ENCODE measurements at regions not wholly inside any gene's neighbourhood (a gene's known extent, or its start where the extent isn't known, plus 50 kb on each side); places are given as distances from the start of the nearest gene placed in this dataset.
"Not testable (repeated sequence)": the region's sequence is repeated elsewhere in the genome, so short reads cannot be mapped to it uniquely, and the experiment has no call there.

GRCh38 chr10:21285742-21286331 is 239.6 kb downstream of the SKIDA1 start:
- Histone ChIP-seq H3K36me3 (no peaks in the 10 kb centered on the region), H3K9me3 (no peaks in the 10 kb centered on the region), H3K27me3 (no peaks in the 10 kb centered on the region), H3K27ac (no peak overlapping the region), H3K4me3 (no peak overlapping the region), H3K4me1 (no peaks in the 10 kb centered on the region)
- TF ChIP-seq POLR2A (IDR thresholded peaks at IDR 0.05): no peak
- TF ChIP-seq EP300 (IDR thresholded peaks at IDR 0.05): no peak
- TF ChIP-seq POLR2AphosphoS5 (IDR thresholded peaks at IDR 0.05): no peak
- no peak for TF ChIP-seq CTCF (IDR thresholded peaks at IDR 0.05)
- no peak for DNase-seq
- 82 to 93% (median 89%) methylated on average over 4 of the region's 4 CpGs for WGBS, 5 donors
- intact Hi-C loops (cut with DNase I; ENCODE audit: low total_unique reads): no loop called here

GRCh38 chr10:21285207-21285606 is 240.3 kb downstream of the SKIDA1 start:
- no peak for DNase-seq
- Histone ChIP-seq H3K4me3 (no peak overlapping the region), H3K27me3 (no peaks in the 10 kb centered on the region), H3K36me3 (no peaks in the 10 kb centered on the region), H3K27ac (no peak overlapping the region), H3K9me3 (no peaks in the 10 kb centered on the region), H3K4me1 (no peaks in the 10 kb centered on the region)
- 43 to 61% (median 51%) methylated on average over 4 of the region's 4 CpGs for WGBS, 5 donors
- intact Hi-C loops (cut with DNase I; ENCODE audit: low total_unique reads): no loop called here
- TF ChIP-seq POLR2A (IDR thresholded peaks at IDR 0.05): no peak
- no peak for TF ChIP-seq EP300 (IDR thresholded peaks at IDR 0.05)
- no peak for TF ChIP-seq CTCF (IDR thresholded peaks at IDR 0.05)
- no peak for TF ChIP-seq POLR2AphosphoS5 (IDR thresholded peaks at IDR 0.05)

- no peak for DNase-seq
- no peaks in the 10 kb centered on the region for H3K36me3 ChIP-seq
- no peaks in the 10 kb centered on the region for H3K4me1 ChIP-seq
- H3K27ac ChIP-seq: no peak overlapping the region
- 77 to 88% (median 81%) methylated on average over 2 of the region's 2 CpGs for WGBS, 5 donors
- intact Hi-C loops (cut with DNase I; ENCODE audit: low total_unique reads): no loop called here
- TF ChIP-seq POLR2AphosphoS5 (IDR thresholded peaks at IDR 0.05) (no peak), POLR2A (IDR thresholded peaks at IDR 0.05) (no peak), CTCF (IDR thresholded peaks at IDR 0.05) (no peak), EP300 (IDR thresholded peaks at IDR 0.05) (no peak)
- H3K4me3 ChIP-seq: no peak overlapping the region
- H3K9me3 ChIP-seq: no peaks in the 10 kb centered on the region
- H3K27me3 ChIP-seq: no peaks in the 10 kb centered on the region
These were observed 241.2 kb downstream of the SKIDA1 start for GRCh38 chr10:21284301-21284700.

- H3K27me3 ChIP-seq; DNase-seq; H3K9me3 ChIP-seq; H3K27ac ChIP-seq; H3K36me3 ChIP-seq; H3K4me3 ChIP-seq; intact Hi-C loops (cut with DNase I; ENCODE audit: low total_unique reads); H3K4me1 ChIP-seq: not testable (repeated sequence)
- 72 to 88% (median 82%) methylated on average over 6 of the region's 6 CpGs for WGBS, 5 donors
These were observed 242.4 kb downstream of the SKIDA1 start for GRCh38 chr10:21283053-21283452.

- H3K9me3 ChIP-seq: no peaks in the 10 kb centered on the region
- no peak overlapping the region for H3K27ac ChIP-seq
- no peaks in the 10 kb centered on the region for H3K36me3 ChIP-seq
- 52 to 67% (median 62%) methylated on average over 8 of the region's 8 CpGs for WGBS, 5 donors
- intact Hi-C loops (cut with DNase I; ENCODE audit: low total_unique reads): no loop called here
- H3K4me1 ChIP-seq: no peaks in the 10 kb centered on the region
- no peak overlapping the region for H3K4me3 ChIP-seq
- DNase-seq: no peak
- no peaks in the 10 kb centered on the region for H3K27me3 ChIP-seq
- no peak for TF ChIP-seq POLR2AphosphoS5 (IDR thresholded peaks at IDR 0.05)
- no peak for TF ChIP-seq CTCF (IDR thresholded peaks at IDR 0.05)
- no peak for TF ChIP-seq EP300 (IDR thresholded peaks at IDR 0.05)
- no peak for TF ChIP-seq POLR2A (IDR thresholded peaks at IDR 0.05)
These were observed 243.6 kb downstream of the SKIDA1 start for GRCh38 chr10:21281765-21282484.

Measured in stomach (tissue), 8 donors.